ENCODE measurements at regions not wholly inside any gene's neighbourhood (a gene's known extent, or its start where the extent isn't known, plus 50 kb on each side); places are given as distances from the start of the nearest gene placed in this dataset.

DNA sequence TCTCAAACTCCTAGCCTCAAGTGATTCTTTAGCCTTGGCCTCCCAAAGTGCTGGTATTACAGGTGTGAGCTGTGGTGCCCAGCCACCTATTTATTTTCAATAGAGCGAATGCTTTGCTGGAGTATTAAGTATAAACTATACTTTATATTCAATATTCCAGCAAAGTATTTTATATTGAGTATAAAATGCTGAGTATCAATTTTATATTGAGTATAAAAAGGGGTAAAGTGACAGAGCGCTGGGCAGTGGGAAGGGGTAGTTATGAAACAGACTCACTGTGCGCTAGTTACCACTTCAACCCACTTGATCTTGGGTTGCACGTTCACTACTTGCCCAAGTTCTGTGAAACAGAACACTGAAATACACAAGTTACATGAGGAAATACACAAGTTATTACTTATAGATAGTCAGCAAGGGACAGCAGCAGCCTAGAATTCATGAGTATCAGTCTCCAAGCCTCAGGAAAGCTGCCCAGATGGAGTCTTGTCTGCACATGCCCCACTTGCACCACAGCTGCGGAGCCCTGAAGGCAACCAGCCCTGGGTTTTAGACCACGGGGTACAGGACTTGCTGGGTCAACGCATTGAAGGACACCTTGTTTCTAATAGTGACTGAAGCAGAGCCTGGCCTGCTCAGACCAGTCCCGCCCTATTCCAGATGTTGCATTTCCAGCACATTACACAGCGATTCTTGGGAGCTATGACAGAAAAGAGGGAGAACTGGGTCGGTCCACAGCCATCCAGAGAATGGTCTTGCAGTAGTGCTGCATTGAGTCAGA is 51.6 kb upstream of the SYT13 start:
- no peak for DNase-seq

DNA sequence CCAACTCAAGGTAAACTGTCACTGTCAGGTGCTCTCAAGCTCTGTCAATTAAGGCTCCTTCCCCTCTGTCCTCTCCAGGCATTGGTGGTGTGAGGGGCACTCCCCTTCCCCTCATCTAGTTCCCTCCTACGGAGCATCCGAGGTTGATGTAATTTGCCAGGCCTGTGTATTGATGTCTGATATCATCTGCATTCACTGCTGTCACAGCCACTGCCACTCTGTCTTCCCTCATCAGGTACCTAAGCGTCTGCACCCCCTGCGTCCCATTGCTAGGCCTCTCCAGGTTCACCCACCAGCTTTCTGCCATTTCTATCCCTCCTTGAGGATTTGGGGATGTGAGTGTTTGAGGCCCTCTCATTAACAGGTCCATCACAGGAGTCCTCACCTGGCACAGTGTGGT is 50.0 kb upstream of the SYT13 start:
- DNase-seq: no peak
